Ovary (tissue), 7 donors: ENCODE measurements at regions not wholly inside any gene's neighbourhood (a gene's known extent, or its start where the extent isn't known, plus 50 kb on each side); places are given as distances from the start of the nearest gene placed in this dataset.

Source experiments
- DNase-seq, 5 donors: peaks; one replicate each; pipeline ENCODE4 v3.0.0-alpha.2; 2019 to 2020
- H3K27ac ChIP-seq, 2 donors: fragments of 200-600 bp; one replicate each; pipeline versions ENCODE4 v1.5.1 to v1.8.0; 2019 to 2022
- H3K27me3 ChIP-seq: fragments of 200-600 bp; one replicate; pipeline ENCODE4 v1.8.0; 2022
- H3K36me3 ChIP-seq: fragments of 200-600 bp; sonication (generic); one replicate; pipeline ENCODE4 v1.5.1; 2019
- H3K4me1 ChIP-seq: one replicate; pipeline ENCODE4 v1.8.1; 2013; ENCODE audit warnings: mild to moderate bottlenecking, moderate library complexity; ENCODE audit not compliant: insufficient read depth
- H3K4me3 ChIP-seq: fragments of 200-600 bp; sonication (generic); one replicate; pipeline ENCODE4 v1.5.1; 2017
- H3K9me3 ChIP-seq, 2 donors: fragments of 200-600 bp in 1 of 2; sonication (generic) in 1 of 2; one replicate each; pipeline versions ENCODE4 v1.5.1 to v1.8.1; 2013 to 2019; ENCODE audit warnings: mild to moderate bottlenecking in 1 of 2, moderate library complexity in 1 of 2
- EP300 ChIP-seq: sonication (generic); formaldehyde crosslinking; IDR thresholded peaks from one replicate; pipeline ENCODE4 v1.6.1; 2017; ENCODE audit warnings: antibody characterized with exemption
- POLR2A ChIP-seq: fragments of 450-650 bp; IDR thresholded peaks from one replicate; pipeline ENCODE4 v1.6.1; 2017; ENCODE audit warnings: antibody characterized with exemption, mild to moderate bottlenecking, moderate library complexity
- WGBS, 3 donors: extraction: QIAGEN DNeasy Blood & Tissue Kit in 1 of 3; methylation state at CpG; one replicate each; pipeline versions ENCODE4 v1.1.5 to v1.1.7; 2013 to 2017; 5-methylcytosine and 5-hydroxymethylcytosine counted together
- intact Hi-C, 4 donors: fragments of 100-400 bp; cut with DNase I; formaldehyde crosslinking; loops; one replicate each; pipeline versions ENCODE4 v1.11.0 to v1.15.1; 2022 to 2023
- TF ChIP-seq, protein P1 (sequence below), 3 donors: fragments of 450-650 bp in 2 of 3; fragments of 200-600 bp in 1 of 3; IDR thresholded peaks; one replicate each; pipeline versions ENCODE4 v1.5.1 to v1.8.0; 2016 to 2022; ENCODE audit warnings: antibody characterized with exemption in 3 of 3, mild to moderate bottlenecking in 1 of 3
- donor health status: DM: no; HTN: no; CAD: no; lungs with moderate emphysema.
- donor health status: DM: no; HTN: no; CAD: no.
- donor health status: Bipolar disorder and iron deficiency.
- donor health status: DM: no; HTN: no; CAD: no.
- donor health status: DM: yes; HTN: yes; CAD: no.

DNA sequence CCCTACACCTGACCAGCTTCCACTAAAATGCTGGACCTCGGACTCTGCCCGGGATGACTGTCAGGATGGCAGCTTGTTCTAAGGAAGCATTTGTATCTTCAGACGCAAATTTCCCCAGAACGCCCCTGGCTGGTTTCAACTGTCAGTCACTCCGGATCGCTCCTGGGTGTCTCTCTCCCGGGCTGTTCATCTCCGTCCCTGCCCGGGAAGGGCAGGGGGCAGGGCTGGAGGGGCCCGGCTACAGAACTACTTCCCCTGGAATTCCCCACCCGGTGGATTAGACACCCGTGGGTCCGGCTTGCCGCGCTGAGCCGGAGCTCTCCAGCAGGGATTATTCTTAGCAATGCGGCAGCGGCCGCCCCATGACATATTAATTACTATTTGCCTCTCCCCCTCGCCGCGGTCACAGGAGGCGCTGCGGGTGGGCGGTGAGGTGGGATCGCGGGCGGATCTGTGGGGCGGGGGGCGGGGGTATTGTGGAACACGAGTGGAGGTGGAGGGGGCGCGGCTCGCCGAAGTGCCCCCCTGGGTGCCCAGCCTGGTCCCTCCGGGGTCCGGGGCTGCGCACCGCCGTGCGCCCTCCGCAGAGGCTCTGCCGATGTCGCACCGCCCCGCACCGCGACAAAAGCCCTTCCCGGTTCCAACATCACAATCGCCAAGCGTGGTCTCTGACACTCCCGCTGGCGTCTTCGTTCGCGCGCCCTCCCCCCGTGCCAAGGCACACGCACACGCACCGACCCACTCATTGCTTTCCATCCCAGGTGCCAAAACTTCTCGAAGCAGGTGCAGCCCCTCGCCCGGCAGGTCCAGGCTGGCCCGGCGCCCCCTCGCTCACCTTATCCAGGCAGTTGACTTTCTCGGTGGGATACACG, 276.1 kb upstream of the NEBL start:
- peak in 3 of 5 donors; percentile 8 to 38 (median 24) for DNase-seq
- H3K4me3 ChIP-seq = peak overlapping the region; percentile 33
- H3K27ac ChIP-seq = no peak overlapping the region
- peaks cover 4% of the 10 kb centered on the region for H3K4me1 ChIP-seq
- H3K36me3 ChIP-seq = no peaks in the 10 kb centered on the region
- WGBS, 3 donors = 1% methylated on average over 44 to 69 of the region's 69 CpGs
- no peaks in the 10 kb centered on the region for H3K27me3 ChIP-seq
- no peaks in the 10 kb centered on the region for H3K9me3 ChIP-seq
- TF ChIP-seq, protein P1, sequence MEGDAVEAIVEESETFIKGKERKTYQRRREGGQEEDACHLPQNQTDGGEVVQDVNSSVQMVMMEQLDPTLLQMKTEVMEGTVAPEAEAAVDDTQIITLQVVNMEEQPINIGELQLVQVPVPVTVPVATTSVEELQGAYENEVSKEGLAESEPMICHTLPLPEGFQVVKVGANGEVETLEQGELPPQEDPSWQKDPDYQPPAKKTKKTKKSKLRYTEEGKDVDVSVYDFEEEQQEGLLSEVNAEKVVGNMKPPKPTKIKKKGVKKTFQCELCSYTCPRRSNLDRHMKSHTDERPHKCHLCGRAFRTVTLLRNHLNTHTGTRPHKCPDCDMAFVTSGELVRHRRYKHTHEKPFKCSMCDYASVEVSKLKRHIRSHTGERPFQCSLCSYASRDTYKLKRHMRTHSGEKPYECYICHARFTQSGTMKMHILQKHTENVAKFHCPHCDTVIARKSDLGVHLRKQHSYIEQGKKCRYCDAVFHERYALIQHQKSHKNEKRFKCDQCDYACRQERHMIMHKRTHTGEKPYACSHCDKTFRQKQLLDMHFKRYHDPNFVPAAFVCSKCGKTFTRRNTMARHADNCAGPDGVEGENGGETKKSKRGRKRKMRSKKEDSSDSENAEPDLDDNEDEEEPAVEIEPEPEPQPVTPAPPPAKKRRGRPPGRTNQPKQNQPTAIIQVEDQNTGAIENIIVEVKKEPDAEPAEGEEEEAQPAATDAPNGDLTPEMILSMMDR (IDR thresholded peaks at IDR 0.05) = no peak
- no peak for TF ChIP-seq EP300
- TF ChIP-seq POLR2A = no peak
- intact Hi-C loops = no loop called here

DNA sequence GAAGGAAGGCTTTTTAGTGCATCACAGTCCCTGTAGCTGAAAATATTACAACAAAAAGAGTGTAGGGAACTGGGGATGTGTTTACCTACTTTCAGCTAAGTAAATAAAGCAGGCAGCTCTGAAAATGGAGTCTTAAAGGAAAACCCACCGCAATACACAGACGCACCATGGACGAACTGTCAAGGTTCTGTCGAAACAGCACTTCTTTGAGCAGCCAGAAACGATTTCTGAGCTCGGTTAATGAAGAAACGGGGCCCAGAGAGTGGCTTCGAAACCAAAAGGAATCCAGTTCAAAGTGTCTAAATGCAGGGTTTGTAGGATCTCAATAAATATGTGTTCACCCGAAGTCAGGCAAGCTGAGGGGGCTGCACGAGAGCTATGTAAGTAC, 275.4 kb upstream of the NEBL start:
- no peaks in the 10 kb centered on the region for H3K9me3 ChIP-seq
- no peaks in the 10 kb centered on the region for H3K27me3 ChIP-seq
- 44 to 62% (median 59%) methylated on average over 10 of the region's 10 CpGs for WGBS, 3 donors
- peaks cover 4% of the 10 kb centered on the region for H3K4me1 ChIP-seq
- H3K36me3 ChIP-seq = no peaks in the 10 kb centered on the region
- H3K4me3 ChIP-seq = no peak overlapping the region
- no peak for DNase-seq
- intact Hi-C loops = no loop called here
- TF ChIP-seq POLR2A = no peak
- no peak overlapping the region for H3K27ac ChIP-seq

DNA sequence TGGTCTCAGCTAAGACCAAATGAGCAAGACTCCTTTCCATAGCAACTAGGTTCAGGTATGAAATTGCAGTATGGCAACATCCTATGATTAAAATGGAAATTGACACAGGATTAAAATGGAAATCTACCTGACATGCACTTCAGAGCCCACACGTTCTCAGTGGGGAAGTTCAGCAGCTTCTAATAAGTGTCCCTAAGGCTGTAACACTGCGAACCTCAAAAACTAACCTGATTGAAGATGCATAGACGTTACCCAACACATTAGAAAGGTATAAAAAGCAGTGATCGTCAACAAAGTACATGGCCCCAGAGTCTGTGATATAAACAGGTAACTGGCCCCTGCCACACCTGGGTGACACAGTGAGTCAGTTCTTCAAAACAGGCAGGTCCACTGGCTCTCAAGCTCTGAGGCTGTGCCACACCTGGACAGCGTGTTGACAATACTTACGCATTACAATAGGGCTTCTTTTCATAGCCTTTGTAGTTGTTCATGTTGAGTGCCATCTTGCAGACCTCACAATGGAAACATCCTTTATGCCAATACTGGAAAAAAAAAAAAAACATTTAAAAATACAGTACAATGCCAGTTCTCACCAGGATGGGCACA, 274.9 kb upstream of the NEBL start:
- WGBS, 3 donors = 94 to 96% (median 95%) methylated on average over 6 of the region's 6 CpGs
- H3K4me3 ChIP-seq = no peak overlapping the region

DNA sequence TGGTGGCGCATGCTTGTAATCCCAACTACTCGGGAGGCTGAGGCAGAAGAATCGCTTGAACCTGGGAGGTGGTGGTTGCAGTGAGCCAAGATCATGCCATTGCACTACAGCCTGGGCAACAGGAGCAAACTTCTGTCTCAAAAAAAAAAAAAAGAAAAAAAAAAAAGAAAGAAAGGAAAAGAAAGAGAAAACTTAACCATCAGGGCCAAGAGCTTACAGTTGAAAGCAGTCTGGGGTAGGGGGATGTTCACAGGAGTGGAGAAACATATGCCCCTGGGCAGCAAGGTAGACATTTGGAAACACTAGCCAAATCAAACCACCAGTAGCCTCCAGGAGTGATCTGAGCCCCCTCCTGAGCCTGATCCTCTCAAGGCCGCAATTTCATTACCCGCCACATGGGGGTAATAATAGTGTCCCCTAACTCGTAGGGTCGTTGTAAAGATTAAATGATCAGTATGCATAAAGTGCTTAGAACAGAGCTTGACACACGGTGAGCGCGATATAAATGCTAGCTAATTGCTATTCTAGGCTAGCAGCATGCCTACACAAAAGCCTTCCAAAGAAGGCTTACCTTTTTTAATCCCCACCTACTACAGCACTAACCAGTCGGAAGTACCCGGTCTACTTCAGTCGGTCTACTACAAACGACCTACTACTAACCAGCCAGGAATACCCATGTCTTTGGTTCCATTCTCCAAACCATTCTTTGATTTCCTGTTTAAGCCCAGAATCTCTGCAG, 274.3 kb upstream of the NEBL start:
- Histone ChIP-seq H3K27me3 (no peaks in the 10 kb centered on the region), H3K4me1 (peaks cover 5% of the 10 kb centered on the region), H3K4me3 (no peak overlapping the region), H3K36me3 (no peaks in the 10 kb centered on the region), H3K9me3 (no peaks in the 10 kb centered on the region), H3K27ac (no peak overlapping the region)
- WGBS, 3 donors = 87 to 92% (median 91%) methylated on average over 14 of the region's 14 CpGs
- no peak for TF ChIP-seq POLR2A
- TF ChIP-seq, protein P1 (IDR thresholded peaks at IDR 0.05) = no peak
- no peak for TF ChIP-seq EP300
- DNase-seq = no peak
- intact Hi-C loops = no loop called here

More for the DNA sequence above, 274.9 kb upstream of the NEBL start:
- Histone ChIP-seq H3K9me3 (no peaks in the 10 kb centered on the region), H3K36me3 (no peaks in the 10 kb centered on the region), H3K27ac (no peak overlapping the region), H3K4me1 (peaks cover 5% of the 10 kb centered on the region), H3K27me3 (no peaks in the 10 kb centered on the region)
- no peak for DNase-seq
- TF ChIP-seq EP300 (no peak), POLR2A (no peak)
- TF ChIP-seq, protein P1 (IDR thresholded peaks at IDR 0.05) = no peak
- intact Hi-C loops = no loop called here
